ENCODE measurements at regions not wholly inside any gene's neighbourhood (a gene's known extent, or its start where the extent isn't known, plus 50 kb on each side); places are given as distances from the start of the nearest gene placed in this dataset.

DNA sequence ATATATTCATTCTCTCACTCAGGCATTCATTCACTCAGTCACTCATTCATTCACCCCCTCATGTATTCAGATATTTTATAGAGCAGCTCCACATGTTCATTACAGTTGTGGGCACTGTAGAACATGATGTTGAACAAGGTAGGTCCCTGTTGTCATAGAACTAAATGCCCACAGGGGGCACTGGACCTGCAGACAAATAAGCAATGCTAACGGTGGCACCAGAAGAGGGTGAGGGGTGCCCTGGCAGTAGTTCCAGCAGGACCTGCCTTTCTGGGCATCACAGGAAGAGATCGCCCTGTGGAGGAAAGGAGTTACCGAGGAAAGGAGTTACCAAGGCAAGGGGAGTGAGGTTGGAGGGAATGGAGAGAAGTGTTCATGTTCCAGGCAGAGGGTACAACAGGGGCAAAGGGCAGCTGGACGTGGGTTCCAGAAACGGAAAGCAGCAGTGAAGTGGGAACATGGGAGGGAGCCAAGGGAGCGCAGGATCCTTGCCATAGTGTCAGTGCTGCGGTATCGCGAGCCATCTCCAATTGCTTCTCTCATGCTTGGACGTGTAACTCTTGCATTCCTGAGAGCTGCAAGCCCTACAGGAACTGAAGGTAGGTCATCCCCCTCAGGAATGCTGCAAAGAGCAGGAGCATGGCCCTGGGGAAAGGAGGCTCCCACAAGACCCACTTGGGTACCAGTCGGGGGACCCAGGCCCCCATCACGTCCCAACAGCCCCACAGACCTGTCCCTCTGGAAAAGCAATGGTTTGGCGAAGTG, 128.2 kb downstream of the EDN3 start:
- FAIRE-seq (no peak), DNase-seq (ENCODE audit: low spot score in 2 of 2) (no peak)

DNA sequence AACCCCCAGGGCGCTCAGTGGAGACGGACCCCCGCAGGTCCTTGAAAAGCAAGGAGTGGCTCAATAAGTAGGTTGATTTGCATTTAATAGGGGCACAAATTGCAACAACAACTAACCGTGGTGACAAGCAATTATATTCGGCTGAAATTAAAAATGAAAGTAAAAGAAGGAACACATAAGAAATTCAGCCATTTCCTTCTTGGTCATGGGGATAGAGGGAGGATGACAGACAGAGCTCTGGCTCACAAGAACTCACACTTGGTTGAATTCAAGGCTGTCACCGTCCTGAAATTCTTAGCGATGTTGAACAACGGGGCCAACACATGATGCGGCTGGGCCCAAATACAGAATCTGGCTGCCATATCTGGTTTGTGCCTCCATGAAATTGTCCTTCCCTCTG, 129.0 kb downstream of the EDN3 start:
- no peak for FAIRE-seq
- no peak for DNase-seq (ENCODE audit: low spot score in 2 of 2)

DNA sequence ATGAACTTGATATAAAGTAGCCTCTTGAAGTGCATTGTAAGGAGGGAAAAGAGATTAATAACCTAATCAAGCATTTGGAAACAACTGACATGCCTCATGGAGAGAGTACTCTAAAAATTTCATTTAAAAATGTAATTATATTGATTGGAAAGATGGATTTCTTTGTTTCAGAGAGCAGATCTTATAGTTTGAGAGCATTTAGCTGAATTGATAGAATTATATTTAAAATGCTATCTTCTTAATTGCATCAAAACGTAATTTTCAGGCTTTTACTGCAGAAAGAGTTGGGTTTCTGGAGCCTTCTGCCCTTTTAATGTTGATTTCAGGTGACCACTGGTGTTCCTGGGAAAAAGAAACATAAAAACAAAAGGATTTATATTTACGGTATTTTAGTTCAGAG, 130.6 kb downstream of the EDN3 start:
- DNase-seq (ENCODE audit: low spot score in 2 of 2): no peak
- no peak for FAIRE-seq

DNA sequence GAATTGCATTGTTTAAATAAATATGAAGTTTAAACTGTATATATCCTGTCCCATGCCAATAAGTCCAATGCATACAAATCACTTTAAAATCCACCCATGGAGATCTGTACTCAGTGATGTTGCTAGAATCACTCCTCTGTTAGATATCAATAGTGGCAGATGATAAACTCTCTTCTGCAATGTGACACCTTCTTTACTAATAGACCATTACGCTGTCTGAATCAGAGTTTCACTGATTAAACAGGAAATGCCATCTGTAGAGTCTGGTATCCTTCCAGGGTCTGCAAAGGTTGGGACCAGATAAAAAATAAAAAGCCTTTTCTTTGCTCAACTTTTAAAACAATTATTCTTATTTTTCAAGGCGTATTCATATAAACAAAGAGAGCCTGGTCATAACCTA, 134.5 kb downstream of the EDN3 start:
- FAIRE-seq: no peak
- DNase-seq (ENCODE audit: low spot score in 2 of 2): no peak

DNA sequence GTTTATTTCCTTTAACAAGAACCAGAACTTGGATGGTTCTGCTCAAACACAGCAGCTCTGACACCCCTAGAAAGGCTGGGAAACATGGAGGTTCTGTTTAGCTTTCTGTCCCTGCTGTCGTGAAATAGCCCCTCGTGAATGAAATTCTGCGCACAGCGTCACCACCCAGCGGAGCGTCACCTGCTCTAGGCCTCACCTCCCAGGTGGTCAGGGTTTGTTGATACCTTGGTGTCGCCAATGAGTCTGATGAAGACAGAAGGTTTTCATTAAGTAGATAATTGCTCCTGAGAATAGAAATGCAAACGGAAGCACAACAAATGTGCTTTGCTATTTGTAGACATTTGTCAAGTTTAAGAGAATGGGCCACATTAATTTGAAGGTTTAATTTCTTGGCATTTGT, 135.1 kb downstream of the EDN3 start:
- FAIRE-seq (no peak), DNase-seq (ENCODE audit: low spot score in 2 of 2) (no peak)

DNA sequence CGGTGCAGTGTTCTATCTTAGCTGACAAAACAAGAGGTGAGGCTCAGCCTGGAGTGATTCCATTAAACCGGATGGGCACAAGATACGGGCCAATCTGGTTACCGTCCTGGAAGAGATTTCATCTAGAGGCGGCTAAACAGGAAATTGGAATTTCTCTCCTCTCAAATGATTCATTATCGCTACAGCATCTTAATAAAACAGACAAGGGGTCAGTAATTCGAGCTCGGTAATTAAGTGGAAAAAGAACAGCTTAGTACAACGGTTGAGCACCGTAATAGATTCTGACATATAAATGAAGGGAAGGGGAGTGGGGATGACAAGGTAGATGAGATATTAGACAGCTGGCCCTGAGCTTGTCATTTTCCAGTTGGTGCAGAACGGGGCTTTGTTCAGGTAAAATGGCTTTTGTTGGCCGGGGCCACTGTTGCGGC, 137.2 kb downstream of the EDN3 start:
- FAIRE-seq: no peak
- DNase-seq (ENCODE audit: low spot score in 2 of 2): no peak

DNA sequence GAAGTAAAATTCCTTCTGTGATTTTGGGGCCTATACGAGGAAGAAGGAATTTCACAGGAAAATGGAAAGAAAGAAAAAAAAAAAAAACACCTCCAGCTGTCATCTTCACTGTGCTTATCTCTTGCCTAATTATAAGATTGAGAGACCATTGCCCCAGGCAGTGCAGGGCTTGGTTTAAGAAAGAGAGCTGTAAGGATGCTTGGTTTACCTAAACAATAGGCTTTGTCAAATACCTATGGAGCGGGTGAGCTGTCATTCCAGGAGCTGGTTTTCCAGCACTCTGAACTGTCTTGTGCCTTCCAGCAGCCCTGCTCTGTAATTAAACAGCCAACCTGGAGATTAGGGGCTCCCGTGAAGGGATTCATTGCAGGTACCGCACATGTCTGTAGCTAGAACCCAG, 137.8 kb downstream of the EDN3 start:
- no peak for FAIRE-seq
- DNase-seq (ENCODE audit: low spot score in 2 of 2): no peak

DNA sequence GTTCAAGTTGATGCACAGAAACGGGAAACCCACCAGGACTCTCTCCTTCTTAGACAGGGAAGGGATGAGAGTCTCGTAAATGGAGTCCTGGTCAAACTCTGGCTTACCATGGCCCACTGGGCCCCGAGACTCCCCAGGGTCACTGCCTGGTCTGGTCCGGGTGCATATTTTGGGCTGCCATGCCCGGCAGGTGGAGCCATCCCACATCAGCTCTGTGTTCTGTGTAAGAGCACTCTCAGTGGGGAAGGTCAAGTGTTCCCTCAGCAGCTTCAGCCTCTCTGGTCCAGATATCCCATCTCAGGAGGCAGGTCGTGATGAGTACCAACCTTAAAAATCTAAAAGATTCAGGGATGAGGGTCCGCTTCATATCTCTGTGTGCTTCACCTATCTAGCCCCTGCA, 138.8 kb downstream of the EDN3 start:
- FAIRE-seq: no peak
- no peak for DNase-seq (ENCODE audit: low spot score in 2 of 2)

DNA sequence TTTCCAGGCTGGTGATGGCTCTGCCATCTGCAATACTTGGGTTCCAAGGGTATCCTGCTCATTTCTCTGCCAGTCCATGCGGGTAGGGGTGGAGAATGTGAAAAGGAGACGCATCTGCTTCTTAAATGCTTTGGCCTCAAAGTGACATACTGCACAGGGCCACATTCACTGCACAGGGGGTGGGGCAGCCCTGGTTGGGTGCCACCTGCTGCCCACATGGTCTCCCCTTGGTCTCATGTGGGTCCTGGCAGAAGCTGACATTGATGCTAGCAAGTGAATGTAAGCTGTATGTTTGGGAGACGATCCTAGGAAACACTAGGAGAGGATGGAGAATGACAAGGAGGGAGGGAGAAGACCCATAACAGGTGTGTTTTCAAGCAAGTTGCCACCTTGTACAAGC, 140.9 kb downstream of the EDN3 start:
- FAIRE-seq: no peak
- no peak for DNase-seq (ENCODE audit: low spot score in 2 of 2)

DNA sequence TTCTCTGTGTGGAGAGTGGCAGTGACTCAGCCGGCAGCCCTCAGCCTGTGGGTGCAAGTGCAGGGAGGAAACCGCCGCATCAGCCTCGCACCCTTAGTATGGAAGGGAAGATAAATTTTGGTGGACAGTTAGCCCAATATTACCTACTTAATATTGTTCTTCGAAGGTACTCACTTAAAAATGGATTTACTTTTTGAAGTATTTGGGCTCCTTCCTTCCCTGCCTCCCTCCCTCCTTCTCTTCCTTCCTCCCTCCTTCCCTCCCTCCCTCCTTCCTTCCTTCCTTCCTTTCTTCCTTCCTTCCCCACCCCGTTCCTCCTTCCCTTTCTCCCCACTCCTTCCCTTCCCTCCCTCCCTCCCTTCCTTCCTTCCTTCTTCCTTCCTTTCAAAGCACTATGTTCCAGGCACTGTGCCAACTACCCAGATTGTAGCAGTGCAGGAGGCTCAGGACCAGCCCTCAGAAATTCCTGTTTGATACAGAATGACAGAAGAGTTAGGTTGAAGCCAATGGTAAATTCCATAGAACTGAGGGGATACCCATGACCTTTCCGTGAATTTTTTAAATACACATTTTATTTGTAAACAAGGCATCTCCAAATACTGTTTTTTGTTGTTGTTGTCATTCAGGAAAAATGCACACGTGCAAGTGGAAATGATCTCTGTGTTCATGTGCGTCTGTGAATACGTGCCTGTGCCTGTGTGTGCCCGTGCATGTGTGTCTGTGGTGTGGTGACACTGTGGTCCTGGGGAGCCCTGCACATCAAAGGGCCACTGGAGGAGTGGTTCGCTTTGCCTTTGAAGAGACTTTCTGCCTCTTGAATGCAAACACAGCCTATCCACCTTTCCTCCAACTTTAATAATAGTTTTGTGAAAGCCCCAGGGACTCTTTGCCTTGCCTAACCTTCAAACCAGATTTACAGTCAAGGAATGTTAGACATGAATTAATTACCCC, 141.7 kb downstream of the EDN3 start:
- FAIRE-seq: no peak

DNA sequence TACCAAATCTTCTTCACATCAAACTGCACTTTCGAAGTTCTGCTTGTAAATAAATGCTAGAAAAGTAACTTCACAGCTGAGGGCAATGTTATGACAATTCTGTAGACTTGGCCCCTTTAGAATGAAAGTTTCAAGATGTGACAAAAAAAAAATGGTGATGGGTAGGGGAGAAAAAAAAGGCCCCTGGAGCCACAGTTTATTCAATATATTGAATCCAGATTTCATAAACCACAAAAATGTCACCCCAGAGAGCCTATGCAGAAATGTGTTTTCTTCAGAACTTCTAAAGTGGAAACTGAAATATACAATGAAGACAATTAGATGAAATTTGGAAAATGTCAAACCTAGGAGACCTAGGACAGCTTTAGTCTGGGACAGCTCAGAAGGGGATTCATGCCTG, 143.1 kb downstream of the EDN3 start:
- no peak for DNase-seq (ENCODE audit: low spot score in 2 of 2)
- FAIRE-seq: no peak

More for the DNA sequence above, 141.7 kb downstream of the EDN3 start:
- no peak for DNase-seq (ENCODE audit: low spot score in 2 of 2)

DNA sequence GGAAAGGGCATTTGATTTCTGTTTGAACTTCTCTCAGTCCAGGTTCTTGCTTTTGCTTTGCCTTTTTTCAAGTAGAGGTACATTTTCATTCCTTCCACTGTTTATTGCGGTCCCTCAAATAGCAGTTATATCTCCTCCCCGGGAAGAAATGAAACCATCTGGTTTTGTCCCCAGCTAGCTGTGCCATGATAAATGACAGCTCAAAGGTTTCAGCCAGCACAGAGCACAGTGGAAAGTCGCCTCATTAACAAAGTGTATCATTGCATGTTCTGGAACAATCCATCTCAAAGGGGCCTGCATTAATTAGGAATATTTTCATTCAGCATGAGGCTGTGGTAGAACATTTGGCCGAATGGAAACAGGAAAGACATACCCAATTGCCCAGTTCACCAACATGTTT, 146.0 kb downstream of the EDN3 start:
- no peak for FAIRE-seq
- DNase-seq (ENCODE audit: low spot score in 2 of 2): no peak

DNA sequence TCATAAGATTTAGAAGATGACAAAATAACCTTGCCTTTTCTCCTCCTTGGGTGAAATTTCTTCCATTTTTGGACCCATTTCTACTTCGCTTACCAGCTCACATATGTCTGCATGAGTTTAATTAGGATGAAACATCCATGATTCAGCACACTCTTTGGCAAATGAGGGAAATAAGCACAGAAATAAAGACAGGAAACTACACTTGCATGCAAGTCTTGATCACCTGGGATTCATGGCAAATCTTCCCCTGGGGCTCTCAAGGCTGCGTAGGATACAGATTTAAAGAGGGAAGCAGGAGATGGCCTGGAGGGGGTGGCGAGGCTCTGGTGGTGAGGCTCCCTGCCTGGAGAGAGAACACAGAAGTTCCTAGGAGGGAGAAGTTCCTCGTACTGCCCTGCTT, 147.8 kb downstream of the EDN3 start:
- FAIRE-seq: no peak
- no peak for DNase-seq (ENCODE audit: low spot score in 2 of 2)

DNA sequence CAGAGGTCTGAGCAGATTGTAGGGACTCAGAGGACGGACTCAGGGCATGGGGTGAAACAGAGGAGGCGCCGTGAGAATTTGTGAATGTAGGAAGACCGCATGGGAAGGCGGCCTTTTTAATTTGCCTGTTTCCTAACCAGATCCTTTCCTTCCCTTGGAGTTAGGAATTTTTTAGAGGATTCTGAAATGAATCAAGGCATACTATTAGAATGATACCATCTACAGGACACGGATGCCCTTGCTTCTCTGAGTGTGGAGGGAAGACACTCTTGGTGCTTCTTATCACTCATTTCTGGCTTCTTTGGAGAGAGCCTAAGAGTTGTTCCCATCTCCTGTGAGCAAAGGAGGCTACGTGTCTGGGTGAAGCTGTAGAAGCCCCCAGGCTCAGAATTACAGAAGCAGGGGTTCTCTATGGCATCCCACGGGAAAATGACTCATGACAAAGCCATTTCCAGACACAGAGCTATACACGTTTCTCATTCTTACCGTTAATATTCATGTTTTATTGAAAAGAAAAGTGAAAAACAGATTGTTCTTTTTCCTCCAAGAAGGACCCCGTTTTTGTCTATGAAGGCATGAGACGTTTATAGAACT, 148.5 kb downstream of the EDN3 start:
- no peak for DNase-seq (ENCODE audit: low spot score in 2 of 2)
- FAIRE-seq: no peak

DNA sequence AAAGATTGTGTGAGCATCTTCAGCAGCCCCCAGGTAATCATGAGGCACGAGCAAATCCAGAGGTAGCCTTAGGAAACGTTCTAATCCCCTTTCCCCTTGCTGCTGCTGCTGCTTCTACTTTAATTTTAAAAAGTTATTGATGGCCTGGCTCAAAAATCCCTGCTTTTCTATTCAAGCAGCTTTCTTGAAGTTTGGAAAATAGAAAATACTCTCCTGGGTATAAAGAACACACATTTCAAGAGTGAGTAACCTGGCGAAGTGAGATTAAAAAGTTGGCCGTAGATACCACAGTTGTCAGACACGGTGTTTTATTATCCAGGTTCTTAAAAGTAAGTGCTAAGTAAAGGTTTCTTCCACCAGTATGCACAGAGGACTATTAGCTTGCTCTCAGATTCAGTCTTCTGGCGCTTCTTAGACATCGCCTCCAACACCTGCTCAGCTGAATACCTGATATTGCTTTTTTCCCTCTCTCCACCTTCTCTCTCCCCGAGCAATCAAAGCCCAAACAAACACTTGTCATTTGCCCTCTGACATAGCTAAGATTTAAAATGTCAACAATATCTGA, 150.7 kb downstream of the EDN3 start:
- no peak for DNase-seq (ENCODE audit: low spot score in 2 of 2)
- FAIRE-seq: no peak

DNA sequence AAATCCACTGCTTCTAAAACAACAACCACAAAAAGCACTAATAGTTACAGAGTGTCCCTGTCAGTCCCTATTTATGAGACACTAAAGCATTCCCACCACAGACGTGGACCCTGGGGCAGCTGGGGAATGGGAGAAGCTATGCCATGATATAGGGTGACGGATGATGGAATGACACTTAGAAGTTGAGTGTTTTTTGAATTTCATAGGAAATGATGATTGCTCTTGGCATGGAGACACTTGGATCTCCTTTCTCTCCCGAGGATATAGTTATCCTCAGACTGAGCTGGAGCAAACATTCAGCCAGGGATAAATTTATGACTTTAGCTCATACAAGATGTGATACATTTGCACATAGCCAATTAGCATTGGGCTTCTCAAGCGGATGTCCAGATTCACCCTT, 151.2 kb downstream of the EDN3 start:
- no peak for FAIRE-seq

DNA sequence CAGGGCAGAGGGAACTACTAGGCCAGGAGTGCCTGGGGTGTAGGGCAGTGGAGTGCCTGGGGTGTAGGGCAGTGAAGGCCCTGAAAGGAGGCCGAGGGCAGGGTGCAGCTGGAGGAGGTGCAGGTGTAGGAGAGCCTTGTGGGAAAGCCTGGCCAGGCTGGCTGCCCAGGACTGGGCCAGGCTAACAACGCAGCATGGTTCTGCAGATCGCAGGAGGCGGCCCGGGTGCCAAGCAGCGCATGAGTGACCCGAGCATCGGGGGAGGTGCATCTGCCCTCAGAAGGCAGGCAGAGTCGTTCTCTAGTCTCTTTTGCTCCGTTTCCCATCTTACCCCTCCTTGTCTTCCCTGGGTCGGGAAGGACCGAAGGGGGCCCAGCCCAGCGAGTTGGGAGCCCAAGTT, 151.5 kb upstream of the PHACTR3 start:
- no peak for FAIRE-seq

More for the DNA sequence above, 151.2 kb downstream of the EDN3 start:
- DNase-seq (ENCODE audit: low spot score in 2 of 2): no peak

DNA sequence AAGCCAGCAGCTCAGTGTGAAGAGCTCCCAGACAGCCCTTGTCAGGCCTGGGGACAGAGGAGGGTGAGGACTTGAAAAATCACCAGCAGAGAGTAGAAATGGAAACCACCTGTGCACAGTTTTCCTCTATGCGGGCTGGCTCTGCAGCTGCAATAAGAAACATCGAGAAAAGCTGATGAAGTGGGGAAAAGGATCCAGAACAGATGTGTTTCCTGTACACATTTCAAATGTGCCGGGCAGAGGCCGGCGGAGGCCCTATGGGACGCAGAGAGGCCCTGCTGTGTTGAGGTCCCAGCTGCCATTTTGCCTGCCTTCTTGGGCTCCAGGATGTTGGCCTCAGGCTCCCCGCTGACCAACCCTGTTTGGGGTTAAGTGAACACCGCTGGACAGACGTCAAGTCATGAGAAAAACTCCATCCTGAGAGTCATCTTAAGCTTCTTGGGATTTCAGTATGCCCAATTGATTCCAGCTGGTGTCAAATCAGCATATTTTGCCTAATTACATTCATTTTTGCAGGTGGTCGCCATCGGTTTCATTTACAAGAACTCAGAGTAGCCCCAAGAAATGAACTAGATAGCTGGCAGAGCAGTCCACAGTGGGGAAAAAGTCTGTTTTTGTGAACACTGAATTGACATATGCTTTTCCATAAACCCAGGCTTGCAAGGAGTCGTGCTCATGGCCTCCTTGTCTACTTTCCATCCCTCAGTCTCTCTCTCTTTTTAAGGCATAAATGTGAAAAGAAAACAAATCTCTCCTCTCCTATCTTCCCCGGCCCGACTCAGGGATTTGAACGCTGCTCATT, 150.4 kb upstream of the PHACTR3 start:
- FAIRE-seq (no peak), DNase-seq (ENCODE audit: low spot score in 2 of 2) (no peak)

More for the DNA sequence above, 151.5 kb upstream of the PHACTR3 start:
- DNase-seq (ENCODE audit: low spot score in 2 of 2): no peak

DNA sequence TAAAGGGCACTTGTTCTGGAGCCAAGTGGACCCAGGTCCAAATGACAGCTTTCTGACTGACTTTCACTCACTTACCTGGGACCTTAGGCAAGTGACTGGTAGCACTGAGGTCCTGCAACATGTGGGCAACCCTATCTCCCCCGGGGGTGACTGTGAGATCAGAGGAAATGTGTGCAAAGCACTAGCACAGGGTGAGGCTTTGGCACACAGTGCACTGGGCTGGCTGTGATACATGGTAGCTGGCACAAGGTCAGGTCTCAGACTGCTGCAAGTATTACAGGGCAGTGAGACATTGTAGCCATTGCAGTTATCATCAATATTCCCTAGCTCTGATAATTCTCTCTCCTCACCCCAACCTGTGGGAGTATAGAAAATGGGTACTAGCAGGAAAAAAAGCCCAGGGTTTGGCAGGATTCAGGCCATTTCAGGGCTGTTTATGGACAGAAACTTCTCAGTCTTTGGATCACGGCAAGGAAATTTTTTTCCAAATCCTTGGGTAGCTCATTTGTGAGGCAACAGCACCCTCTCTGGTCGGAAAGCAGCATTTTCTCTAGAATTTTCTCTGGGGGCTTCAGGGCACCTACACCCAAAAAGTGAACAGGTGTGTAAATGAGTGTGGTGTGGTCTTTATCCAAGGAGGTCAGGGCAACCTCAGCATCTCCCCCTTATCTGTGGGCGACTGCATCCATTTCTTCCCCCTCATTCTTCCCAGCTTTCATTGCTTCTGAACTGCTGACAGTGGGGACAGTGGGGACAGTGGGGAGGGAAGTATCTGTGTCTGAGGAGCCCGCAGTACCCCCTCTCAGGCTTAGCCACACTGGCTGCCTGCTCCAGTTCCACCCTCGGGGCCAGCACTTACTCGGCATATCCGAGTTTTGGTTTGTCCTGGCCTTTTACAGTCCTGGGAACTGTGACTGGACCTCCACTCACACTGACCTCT, 148.7 kb upstream of the PHACTR3 start:
- peak; percentile 41 to 70 for DNase-seq (ENCODE audit: low spot score in 2 of 2)
- no peak for FAIRE-seq
